Hematopoietic multipotent progenitor cell treated with erythropoietin and hydrocortisone succinate and interleukin-3 and kit ligand, for 17 days (in vitro differentiated cells): ENCODE measurements at regions not wholly inside any gene's neighbourhood (a gene's known extent, or its start where the extent isn't known, plus 50 kb on each side); places are given as distances from the start of the nearest gene placed in this dataset.

Source experiments
- DNase-seq: peaks from one replicate; pipeline ENCODE4 v3.0.0-alpha.2; 2015; ENCODE audit warnings: low spot score

GRCh38 chr3:104755791-104756190 is 610.9 kb upstream of the ALCAM start:
- DNase-seq: no peak

GRCh38 chr3:104763007-104763406 is 603.7 kb upstream of the ALCAM start:
- no peak for DNase-seq

GRCh38 chr3:104764496-104764895 is 602.2 kb upstream of the ALCAM start:
- DNase-seq: no peak

GRCh38 chr3:104768886-104769285 is 597.8 kb upstream of the ALCAM start:
- DNase-seq: no peak

GRCh38 chr3:104779324-104779723 is 587.4 kb upstream of the ALCAM start:
- no peak for DNase-seq

- no peak for DNase-seq
Observed at GRCh38 chr3:104781112-104781511, 585.6 kb upstream of the ALCAM start.

- DNase-seq: no peak
Observed at GRCh38 chr3:104785947-104786346, 580.8 kb upstream of the ALCAM start.

- DNase-seq: no peak
Observed at GRCh38 chr3:104787306-104787705, 579.4 kb upstream of the ALCAM start.

GRCh38 chr3:104788807-104789206 is 577.9 kb upstream of the ALCAM start:
- no peak for DNase-seq

GRCh38 chr3:104791331-104791730 is 575.4 kb upstream of the ALCAM start:
- DNase-seq: no peak

GRCh38 chr3:104796556-104796955 is 570.2 kb upstream of the ALCAM start:
- no peak for DNase-seq

GRCh38 chr3:104805042-104805441 is 561.7 kb upstream of the ALCAM start:
- DNase-seq: no peak

- DNase-seq: no peak
Observed at GRCh38 chr3:104805508-104805907, 561.2 kb upstream of the ALCAM start.

GRCh38 chr3:104810896-104811295 is 555.8 kb upstream of the ALCAM start:
- no peak for DNase-seq

GRCh38 chr3:104816008-104816407 is 550.7 kb upstream of the ALCAM start:
- DNase-seq: no peak

GRCh38 chr3:104816716-104817115 is 550.0 kb upstream of the ALCAM start:
- no peak for DNase-seq

- no peak for DNase-seq
Observed at GRCh38 chr3:104819333-104819732, 547.4 kb upstream of the ALCAM start.

GRCh38 chr3:104820959-104821358 is 545.8 kb upstream of the ALCAM start:
- DNase-seq: no peak

- no peak for DNase-seq
Observed at GRCh38 chr3:104825116-104825515, 541.6 kb upstream of the ALCAM start.

- no peak for DNase-seq
Observed at GRCh38 chr3:104831071-104831470, 535.6 kb upstream of the ALCAM start.

- DNase-seq: no peak
Observed at GRCh38 chr3:104832530-104832929, 534.2 kb upstream of the ALCAM start.

GRCh38 chr3:104835376-104835775 is 531.3 kb upstream of the ALCAM start:
- no peak for DNase-seq

GRCh38 chr3:104846270-104846669 is 520.4 kb upstream of the ALCAM start:
- no peak for DNase-seq

- DNase-seq: no peak
Observed at GRCh38 chr3:104849070-104849469, 517.6 kb upstream of the ALCAM start.

GRCh38 chr3:104854468-104854867 is 512.2 kb upstream of the ALCAM start:
- DNase-seq: no peak
